ENCODE measurements at regions not wholly inside any gene's neighbourhood (a gene's known extent, or its start where the extent isn't known, plus 50 kb on each side); places are given as distances from the start of the nearest gene placed in this dataset.

DNA sequence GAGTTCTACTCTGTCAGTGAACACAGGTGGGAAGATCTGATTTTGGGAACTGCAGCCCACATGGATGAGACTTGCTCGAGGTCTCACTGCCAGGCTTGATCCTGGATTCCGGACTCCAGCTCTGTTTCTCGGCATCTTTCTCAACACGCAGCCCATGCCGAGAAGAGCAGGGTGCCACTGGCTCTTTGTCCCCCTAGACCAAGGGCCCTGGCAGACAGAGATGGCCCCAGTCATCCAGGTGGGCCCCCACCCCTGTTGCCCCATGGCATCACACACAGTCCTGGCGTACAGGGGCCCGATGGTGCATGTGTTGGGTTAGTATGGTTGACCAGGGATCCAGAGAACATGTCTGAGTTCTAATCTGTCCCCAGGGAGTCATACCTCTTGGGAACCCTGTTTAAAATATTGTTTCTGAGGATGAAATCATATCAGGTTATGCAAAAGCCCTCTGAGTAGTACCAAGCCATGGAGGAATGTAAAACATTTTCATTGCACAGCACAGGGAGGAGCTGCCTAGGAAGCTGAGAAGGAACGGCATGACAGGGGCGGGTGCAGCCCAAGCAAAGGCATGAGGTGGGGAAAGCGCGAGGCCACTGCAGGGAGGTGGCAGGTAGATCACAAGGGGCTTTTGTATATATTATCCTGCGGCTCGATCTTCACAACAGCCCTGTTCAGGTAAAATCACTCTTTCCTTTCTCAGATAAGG lies 320.6 kb downstream of the UACA start:
- peak; percentile 35 for ATAC-seq
- no peak for DNase-seq
- H3K4me3 ChIP-seq: no peak overlapping the region
- H3K9me3 ChIP-seq: no peaks in the 10 kb centered on the region
- no peaks in the 10 kb centered on the region for H3K36me3 ChIP-seq
- peaks cover 0 to under 1% of the 10 kb centered on the region in 2 donors for H3K27me3 ChIP-seq
- intact Hi-C loops (cut with DNase I): no loop called here
- H3K4me1 ChIP-seq: peaks cover 0 to 5% of the 10 kb centered on the region in 2 donors
- H3K27ac ChIP-seq: no peak overlapping the region
- TF ChIP-seq CTCF (IDR thresholded peaks at IDR 0.05): no peak

GRCh38 chr15:70442211-70442610 lies 321.1 kb downstream of the UACA start:
- Histone ChIP-seq H3K27me3 (no peaks in the 10 kb centered on the region), H3K9me3 (no peaks in the 10 kb centered on the region), H3K4me1 (no peaks in the 10 kb centered on the region), H3K4me3 (no peak overlapping the region), H3K27ac (no peak overlapping the region), H3K36me3 (no peaks in the 10 kb centered on the region)
- ATAC-seq (no peak), DNase-seq (no peak)
- intact Hi-C loops (cut with DNase I): no loop called here
- no peak for TF ChIP-seq CTCF (IDR thresholded peaks at IDR 0.05)

- intact Hi-C loops (cut with DNase I): no loop called here
These were observed 322.8 kb downstream of the UACA start for GRCh38 chr15:70440416-70441138.

GRCh38 chr15:70439880-70440279 lies 323.5 kb downstream of the UACA start:
- intact Hi-C loops (cut with DNase I): no loop called here
- Histone ChIP-seq H3K27me3 (no peaks in the 10 kb centered on the region), H3K27ac (no peak overlapping the region), H3K4me1 (peaks cover 0 to 13% of the 10 kb centered on the region in 2 donors), H3K36me3 (no peaks in the 10 kb centered on the region), H3K9me3 (no peaks in the 10 kb centered on the region), H3K4me3 (no peak overlapping the region)
- TF ChIP-seq CTCF (IDR thresholded peaks at IDR 0.05): no peak
- DNase-seq (no peak), ATAC-seq (no peak)

More at GRCh38 chr15:70440416-70441138, 322.8 kb downstream of the UACA start:
- H3K27me3 ChIP-seq: no peaks in the 10 kb centered on the region
- no peaks in the 10 kb centered on the region for H3K36me3 ChIP-seq
- H3K9me3 ChIP-seq: no peaks in the 10 kb centered on the region
- H3K4me1 ChIP-seq: peaks cover 0 to 6% of the 10 kb centered on the region in 2 donors
- DNase-seq (no peak), ATAC-seq (no peak)
- H3K27ac ChIP-seq: no peak overlapping the region
- H3K4me3 ChIP-seq: no peak overlapping the region
- no peak for TF ChIP-seq CTCF (IDR thresholded peaks at IDR 0.05)

- no peak for ATAC-seq
- Histone ChIP-seq H3K27me3 (no peaks in the 10 kb centered on the region), H3K36me3 (no peaks in the 10 kb centered on the region), H3K4me3 (no peak overlapping the region), H3K9me3 (no peaks in the 10 kb centered on the region), H3K4me1 (peaks cover 0 to 13% of the 10 kb centered on the region in 2 donors), H3K27ac (no peak overlapping the region)
- intact Hi-C loops (cut with DNase I): no loop called here
- DNase-seq: no peak
- TF ChIP-seq CTCF (IDR thresholded peaks at IDR 0.05): no peak
These were observed 324.0 kb downstream of the UACA start for GRCh38 chr15:70439304-70439877.
